Ovary (tissue), 7 donors: ENCODE measurements at regions not wholly inside any gene's neighbourhood (a gene's known extent, or its start where the extent isn't known, plus 50 kb on each side); places are given as distances from the start of the nearest gene placed in this dataset.
"Not testable (repeated sequence)": the region's sequence is repeated elsewhere in the genome, so short reads cannot be mapped to it uniquely, and the experiment has no call there.

ENCODE experiments used
- DNase-seq, 5 donors: peaks; one replicate each; pipeline ENCODE4 v3.0.0-alpha.2; 2019 to 2020
- H3K27ac ChIP-seq, 2 donors: fragments of 200-600 bp; one replicate each; pipeline versions ENCODE4 v1.5.1 to v1.8.0; 2019 to 2022
- H3K27me3 ChIP-seq: fragments of 200-600 bp; one replicate; pipeline ENCODE4 v1.8.0; 2022
- H3K36me3 ChIP-seq: fragments of 200-600 bp; sonication (generic); one replicate; pipeline ENCODE4 v1.5.1; 2019
- H3K4me1 ChIP-seq: one replicate; pipeline ENCODE4 v1.8.1; 2013; ENCODE audit warnings: mild to moderate bottlenecking, moderate library complexity; ENCODE audit not compliant: insufficient read depth
- H3K4me3 ChIP-seq: fragments of 200-600 bp; sonication (generic); one replicate; pipeline ENCODE4 v1.5.1; 2017
- H3K9me3 ChIP-seq, 2 donors: fragments of 200-600 bp in 1 of 2; sonication (generic) in 1 of 2; one replicate each; pipeline versions ENCODE4 v1.5.1 to v1.8.1; 2013 to 2019; ENCODE audit warnings: mild to moderate bottlenecking in 1 of 2, moderate library complexity in 1 of 2
- EP300 ChIP-seq: sonication (generic); formaldehyde crosslinking; IDR thresholded peaks from one replicate; pipeline ENCODE4 v1.6.1; 2017; ENCODE audit warnings: antibody characterized with exemption
- POLR2A ChIP-seq: fragments of 450-650 bp; IDR thresholded peaks from one replicate; pipeline ENCODE4 v1.6.1; 2017; ENCODE audit warnings: antibody characterized with exemption, mild to moderate bottlenecking, moderate library complexity
- WGBS, 3 donors: extraction: QIAGEN DNeasy Blood & Tissue Kit in 1 of 3; methylation state at CpG; one replicate each; pipeline versions ENCODE4 v1.1.5 to v1.1.7; 2013 to 2017; 5-methylcytosine and 5-hydroxymethylcytosine counted together
- intact Hi-C, 4 donors: fragments of 100-400 bp; cut with DNase I; formaldehyde crosslinking; loops; one replicate each; pipeline versions ENCODE4 v1.11.0 to v1.15.1; 2022 to 2023
- TF ChIP-seq, protein P1 (sequence below), 3 donors: fragments of 450-650 bp in 2 of 3; fragments of 200-600 bp in 1 of 3; IDR thresholded peaks; one replicate each; pipeline versions ENCODE4 v1.5.1 to v1.8.0; 2016 to 2022; ENCODE audit warnings: antibody characterized with exemption in 3 of 3, mild to moderate bottlenecking in 1 of 3
- donor health status: DM: no; HTN: no; CAD: no; lungs with moderate emphysema.
- donor health status: DM: no; HTN: no; CAD: no.
- donor health status: Bipolar disorder and iron deficiency.
- donor health status: DM: no; HTN: no; CAD: no.
- donor health status: DM: yes; HTN: yes; CAD: no.

GRCh38 chr1:242992776-242993175 lies 262.3 kb downstream of the CEP170 start:
- H3K4me3 ChIP-seq, DNase-seq, H3K9me3 ChIP-seq, H3K36me3 ChIP-seq, H3K4me1 ChIP-seq, H3K27ac ChIP-seq, H3K27me3 ChIP-seq, intact Hi-C loops: not testable (repeated sequence)
- WGBS, 3 donors: 76 to 95% (median 89%) methylated on average over 3 of the region's 3 CpGs

DNA sequence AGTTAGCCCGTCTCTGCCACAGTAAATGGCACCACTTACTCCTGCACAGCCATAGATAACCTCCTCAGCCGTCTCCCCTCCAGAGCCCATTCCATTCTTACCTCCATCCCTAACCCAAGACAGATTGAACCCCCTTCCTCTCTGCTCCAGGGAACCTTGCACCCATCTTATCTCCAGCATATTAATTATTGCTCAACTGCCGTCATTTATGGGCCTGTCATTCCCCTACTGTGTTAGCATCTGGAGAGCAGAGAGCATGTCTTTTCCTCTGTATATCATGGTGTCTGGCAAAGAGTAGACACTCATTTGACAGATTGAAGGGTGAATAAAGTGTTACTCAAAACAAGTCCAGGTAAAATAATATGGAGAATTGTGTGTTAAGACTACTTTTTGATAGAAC lies 270.0 kb downstream of the CEP170 start:
- H3K4me1 ChIP-seq, H3K27ac ChIP-seq, H3K9me3 ChIP-seq, H3K36me3 ChIP-seq, intact Hi-C loops, H3K4me3 ChIP-seq, DNase-seq, H3K27me3 ChIP-seq: not testable (repeated sequence)
- WGBS, 3 donors: 47 to 52% (median 51%) methylated on average over 3 of the region's 3 CpGs

- H3K4me3 ChIP-seq, H3K27ac ChIP-seq, DNase-seq, H3K36me3 ChIP-seq, H3K4me1 ChIP-seq, H3K27me3 ChIP-seq, intact Hi-C loops, H3K9me3 ChIP-seq: not testable (repeated sequence)
- 83 to 91% (median 86%) methylated on average over 3 of the region's 3 CpGs for WGBS, 3 donors
Observed at GRCh38 chr1:242973341-242973740, 281.7 kb downstream of the CEP170 start.

DNA sequence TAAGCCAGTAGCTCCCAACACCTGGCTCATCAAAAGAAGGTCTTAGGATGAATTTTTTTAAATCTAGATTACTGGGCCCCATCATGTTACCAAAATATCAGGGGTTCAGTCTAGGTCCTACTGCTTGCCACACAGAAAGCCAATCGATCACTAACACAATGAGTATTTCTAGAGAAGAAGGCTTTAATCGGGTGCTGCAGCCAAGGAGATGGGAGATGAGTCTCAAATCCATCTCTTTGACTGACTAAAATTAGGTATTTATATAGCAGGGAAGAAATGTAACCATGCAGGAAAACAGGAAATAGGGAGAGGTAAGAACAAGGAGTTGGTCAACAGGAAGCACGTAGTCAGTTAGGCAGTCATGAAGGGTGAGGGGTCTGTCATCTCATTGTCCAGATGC lies 288.2 kb downstream of the CEP170 start:
- H3K36me3 ChIP-seq: no peaks in the 10 kb centered on the region
- no peak for DNase-seq
- H3K4me1 ChIP-seq: no peaks in the 10 kb centered on the region
- no peak overlapping the region for H3K27ac ChIP-seq
- 86 to 95% (median 90%) methylated on average over 3 of the region's 3 CpGs for WGBS, 3 donors
- H3K4me3 ChIP-seq: no peak overlapping the region
- intact Hi-C loops: no loop called here
- TF ChIP-seq, protein P1, sequence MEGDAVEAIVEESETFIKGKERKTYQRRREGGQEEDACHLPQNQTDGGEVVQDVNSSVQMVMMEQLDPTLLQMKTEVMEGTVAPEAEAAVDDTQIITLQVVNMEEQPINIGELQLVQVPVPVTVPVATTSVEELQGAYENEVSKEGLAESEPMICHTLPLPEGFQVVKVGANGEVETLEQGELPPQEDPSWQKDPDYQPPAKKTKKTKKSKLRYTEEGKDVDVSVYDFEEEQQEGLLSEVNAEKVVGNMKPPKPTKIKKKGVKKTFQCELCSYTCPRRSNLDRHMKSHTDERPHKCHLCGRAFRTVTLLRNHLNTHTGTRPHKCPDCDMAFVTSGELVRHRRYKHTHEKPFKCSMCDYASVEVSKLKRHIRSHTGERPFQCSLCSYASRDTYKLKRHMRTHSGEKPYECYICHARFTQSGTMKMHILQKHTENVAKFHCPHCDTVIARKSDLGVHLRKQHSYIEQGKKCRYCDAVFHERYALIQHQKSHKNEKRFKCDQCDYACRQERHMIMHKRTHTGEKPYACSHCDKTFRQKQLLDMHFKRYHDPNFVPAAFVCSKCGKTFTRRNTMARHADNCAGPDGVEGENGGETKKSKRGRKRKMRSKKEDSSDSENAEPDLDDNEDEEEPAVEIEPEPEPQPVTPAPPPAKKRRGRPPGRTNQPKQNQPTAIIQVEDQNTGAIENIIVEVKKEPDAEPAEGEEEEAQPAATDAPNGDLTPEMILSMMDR (IDR thresholded peaks at IDR 0.05): no peak
- no peak for TF ChIP-seq POLR2A
- no peaks in the 10 kb centered on the region for H3K9me3 ChIP-seq
- H3K27me3 ChIP-seq: no peaks in the 10 kb centered on the region

DNA sequence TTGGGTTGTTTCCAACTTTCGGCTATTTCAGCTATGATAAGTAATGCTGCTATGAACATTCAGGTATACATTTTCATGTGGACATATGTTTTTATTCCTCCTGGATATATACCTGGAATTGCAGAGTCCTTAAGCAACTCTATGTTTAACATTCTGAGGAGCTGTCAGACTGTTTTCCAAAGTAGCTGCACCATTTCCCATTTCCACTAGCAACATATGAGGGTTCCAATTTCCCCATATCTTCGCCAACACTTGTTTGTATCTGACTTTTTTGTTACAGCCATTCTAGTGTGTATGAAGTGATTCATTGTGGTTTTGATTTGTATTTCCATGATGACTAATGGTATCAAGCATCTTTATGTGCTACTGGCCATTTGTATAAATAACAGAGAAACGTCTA lies 295.7 kb downstream of the CEP170 start:
- 56 to 69% (median 68%) methylated on average over 3 of the region's 3 CpGs for WGBS, 3 donors
- H3K27me3 ChIP-seq, DNase-seq, H3K4me1 ChIP-seq, H3K4me3 ChIP-seq, H3K36me3 ChIP-seq, intact Hi-C loops, H3K9me3 ChIP-seq, H3K27ac ChIP-seq: not testable (repeated sequence)

DNA sequence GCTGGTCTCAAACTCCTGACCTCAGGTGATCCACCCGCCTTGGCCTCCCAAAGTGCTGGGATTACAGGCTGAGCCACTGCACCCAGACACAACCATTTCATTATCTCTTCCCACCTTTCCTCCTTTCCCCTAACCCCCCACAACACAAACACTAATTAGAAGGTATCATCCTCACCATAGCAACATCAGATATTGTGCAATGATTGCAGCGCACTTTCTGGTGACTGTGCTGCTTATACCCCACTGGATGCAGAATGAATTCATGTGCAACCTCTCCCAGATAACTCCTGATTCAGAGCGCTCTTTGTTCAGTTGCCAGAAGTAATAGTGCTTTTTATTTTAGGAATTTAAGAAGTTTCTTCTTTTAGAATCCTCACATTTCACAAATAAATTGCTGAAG lies 300.1 kb downstream of the CEP170 start:
- H3K27me3 ChIP-seq, H3K27ac ChIP-seq, H3K4me1 ChIP-seq, H3K4me3 ChIP-seq, H3K36me3 ChIP-seq, DNase-seq, intact Hi-C loops, H3K9me3 ChIP-seq: not testable (repeated sequence)
- WGBS, 3 donors: 82 to 90% (median 89%) methylated on average over 3 of the region's 3 CpGs

DNA sequence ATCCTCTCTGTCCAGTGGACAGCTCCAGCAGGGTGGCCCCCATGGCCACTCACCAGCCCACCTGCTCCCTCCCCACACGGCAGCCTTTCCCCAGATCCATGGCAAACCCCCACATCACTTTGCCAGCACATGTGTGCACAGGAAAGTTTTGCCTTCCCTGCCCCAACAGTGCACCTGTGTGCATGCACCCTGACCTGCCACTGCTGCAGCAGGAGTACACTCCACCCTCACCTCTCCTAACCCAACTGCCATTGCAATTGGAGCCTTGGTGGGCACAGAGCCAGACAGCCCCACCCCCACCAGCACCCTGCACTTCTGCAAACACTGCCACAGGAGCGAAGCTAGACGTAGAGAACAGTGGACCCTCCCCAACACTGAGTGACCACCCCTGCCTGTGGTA lies 308.9 kb downstream of the CEP170 start:
- intact Hi-C loops: no loop called here
- Histone ChIP-seq H3K27me3 (no peaks in the 10 kb centered on the region), H3K4me1 (no peaks in the 10 kb centered on the region), H3K36me3 (no peaks in the 10 kb centered on the region), H3K9me3 (no peaks in the 10 kb centered on the region), H3K27ac (no peak overlapping the region), H3K4me3 (no peak overlapping the region)
- no peak for DNase-seq
- 61 to 84% (median 66%) methylated on average over 2 to 3 of the region's 3 CpGs for WGBS, 3 donors
- TF ChIP-seq EP300 (no peak), POLR2A (no peak)
- TF ChIP-seq, protein P1 (IDR thresholded peaks at IDR 0.05): no peak

DNA sequence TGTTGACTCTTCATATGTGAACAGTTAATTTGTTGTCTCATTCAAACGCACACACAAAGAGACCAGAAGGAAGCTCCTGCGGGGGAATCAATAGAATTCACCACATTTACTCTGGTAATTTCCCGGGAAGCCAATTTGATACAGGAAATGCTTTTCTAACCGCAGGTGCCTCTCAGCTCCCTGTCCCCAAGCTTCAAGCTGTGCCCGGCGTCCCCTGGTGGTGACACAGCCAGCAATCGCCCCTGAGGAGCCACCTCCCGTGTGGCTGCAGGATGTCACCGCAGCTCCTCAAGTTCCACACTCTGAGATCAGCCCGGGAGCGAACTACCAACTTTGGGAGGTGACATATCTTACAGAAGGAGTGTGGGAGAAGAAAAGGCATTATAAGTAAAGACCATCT lies 318.4 kb downstream of the CEP170 start:
- intact Hi-C loops, H3K4me1 ChIP-seq, H3K4me3 ChIP-seq, DNase-seq, H3K27ac ChIP-seq, H3K27me3 ChIP-seq, H3K9me3 ChIP-seq, H3K36me3 ChIP-seq: not testable (repeated sequence)
- 35 to 40% (median 38%) methylated on average over 10 to 11 of the region's 11 CpGs for WGBS, 3 donors

GRCh38 chr1:242924717-242925116 lies 330.4 kb downstream of the CEP170 start:
- DNase-seq: peak in 1 of 5 donors; percentile 39
- 6 to 10% (median 9%) methylated on average over 6 of the region's 6 CpGs for WGBS, 3 donors
- intact Hi-C loops, H3K9me3 ChIP-seq, H3K36me3 ChIP-seq, H3K27ac ChIP-seq, H3K27me3 ChIP-seq, H3K4me3 ChIP-seq, H3K4me1 ChIP-seq: not testable (repeated sequence)

DNA sequence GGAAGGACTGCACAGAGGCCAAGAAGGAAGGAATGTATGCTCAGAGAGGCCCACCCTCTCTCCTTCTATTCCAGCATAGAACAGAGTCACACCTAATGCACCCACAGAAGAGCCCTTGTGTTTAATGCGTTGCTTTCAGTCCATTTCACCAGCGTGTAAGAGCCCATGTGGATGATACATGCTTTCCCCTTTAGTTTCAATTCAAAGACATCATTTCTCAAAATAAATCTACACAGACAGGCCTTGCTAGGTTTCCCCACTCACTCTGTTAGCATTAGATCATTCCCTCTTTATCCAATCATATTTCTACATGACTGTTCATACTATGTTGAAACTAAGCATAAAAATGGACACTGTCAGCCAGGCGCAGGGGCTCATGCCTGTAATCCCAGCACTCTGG lies 331.5 kb downstream of the CEP170 start:
- H3K27me3 ChIP-seq, H3K4me3 ChIP-seq, H3K9me3 ChIP-seq, H3K36me3 ChIP-seq, intact Hi-C loops, DNase-seq, H3K4me1 ChIP-seq, H3K27ac ChIP-seq: not testable (repeated sequence)
- WGBS, 3 donors: 94 to 95% (median 94%) methylated on average over 3 of the region's 3 CpGs

GRCh38 chr1:242914729-242915128 lies 340.4 kb downstream of the CEP170 start:
- 21 to 51% (median 50%) methylated on average over 4 of the region's 4 CpGs for WGBS, 3 donors

More at GRCh38 chr1:242914729-242915128, 340.4 kb downstream of the CEP170 start:
- H3K27me3 ChIP-seq, H3K9me3 ChIP-seq, H3K4me3 ChIP-seq, intact Hi-C loops, H3K27ac ChIP-seq, DNase-seq, H3K36me3 ChIP-seq, H3K4me1 ChIP-seq: not testable (repeated sequence)
